Osteocyte (in vitro differentiated cells): ENCODE measurements at regions not wholly inside any gene's neighbourhood (a gene's known extent, or its start where the extent isn't known, plus 50 kb on each side); places are given as distances from the start of the nearest gene placed in this dataset.

Experiments
- DNase-seq: peaks from one replicate; pipeline ENCODE4 v3.0.0; 2021; ENCODE audit warnings: mixed read lengths; ENCODE audit not compliant: unreplicated experiment; ENCODE audit errors: extremely low spot score
- H3K27ac Mint-ChIP-seq: one replicate; pipeline ENCODE4 v1.8.0; 2021; ENCODE audit warnings: mild to moderate bottlenecking, mixed read lengths; ENCODE audit not compliant: unreplicated experiment
- H3K27me3 Mint-ChIP-seq: one replicate; pipeline ENCODE4 v1.8.0; 2021; ENCODE audit warnings: mixed read lengths; ENCODE audit not compliant: unreplicated experiment
- H3K36me3 Mint-ChIP-seq: one replicate; pipeline ENCODE4 v1.8.0; 2021; ENCODE audit warnings: mixed read lengths; ENCODE audit not compliant: unreplicated experiment
- H3K4me1 Mint-ChIP-seq: one replicate; pipeline ENCODE4 v1.8.0; 2021; ENCODE audit warnings: mixed read lengths; ENCODE audit not compliant: unreplicated experiment
- H3K4me3 Mint-ChIP-seq: one replicate; pipeline ENCODE4 v1.8.0; 2021; ENCODE audit warnings: mild to moderate bottlenecking, moderate library complexity, mixed read lengths; ENCODE audit not compliant: unreplicated experiment
- H3K9me3 Mint-ChIP-seq: one replicate; pipeline ENCODE4 v1.8.0; 2021; ENCODE audit warnings: mixed read lengths; ENCODE audit not compliant: unreplicated experiment
- TF ChIP-seq, protein P1 (sequence below): fragments of 200-600 bp; sonication (generic); IDR thresholded peaks from 2 replicates; pipeline ENCODE4 v1.5.0; 2021; ENCODE audit warnings: antibody characterized with exemption, mild to moderate bottlenecking, moderate library complexity

GRCh38 chr6:16063580-16063979 lies 65.3 kb upstream of the MYLIP start:
- H3K36me3 Mint-ChIP-seq = no peaks in the 10 kb centered on the region
- no peak overlapping the region for H3K27ac Mint-ChIP-seq
- DNase-seq = no peak
- peaks cover 12% of the 10 kb centered on the region for H3K27me3 Mint-ChIP-seq
- peaks cover 5% of the 10 kb centered on the region for H3K4me1 Mint-ChIP-seq
- TF ChIP-seq, protein P1, sequence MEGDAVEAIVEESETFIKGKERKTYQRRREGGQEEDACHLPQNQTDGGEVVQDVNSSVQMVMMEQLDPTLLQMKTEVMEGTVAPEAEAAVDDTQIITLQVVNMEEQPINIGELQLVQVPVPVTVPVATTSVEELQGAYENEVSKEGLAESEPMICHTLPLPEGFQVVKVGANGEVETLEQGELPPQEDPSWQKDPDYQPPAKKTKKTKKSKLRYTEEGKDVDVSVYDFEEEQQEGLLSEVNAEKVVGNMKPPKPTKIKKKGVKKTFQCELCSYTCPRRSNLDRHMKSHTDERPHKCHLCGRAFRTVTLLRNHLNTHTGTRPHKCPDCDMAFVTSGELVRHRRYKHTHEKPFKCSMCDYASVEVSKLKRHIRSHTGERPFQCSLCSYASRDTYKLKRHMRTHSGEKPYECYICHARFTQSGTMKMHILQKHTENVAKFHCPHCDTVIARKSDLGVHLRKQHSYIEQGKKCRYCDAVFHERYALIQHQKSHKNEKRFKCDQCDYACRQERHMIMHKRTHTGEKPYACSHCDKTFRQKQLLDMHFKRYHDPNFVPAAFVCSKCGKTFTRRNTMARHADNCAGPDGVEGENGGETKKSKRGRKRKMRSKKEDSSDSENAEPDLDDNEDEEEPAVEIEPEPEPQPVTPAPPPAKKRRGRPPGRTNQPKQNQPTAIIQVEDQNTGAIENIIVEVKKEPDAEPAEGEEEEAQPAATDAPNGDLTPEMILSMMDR = no peak
- no peak overlapping the region for H3K4me3 Mint-ChIP-seq
- no peaks in the 10 kb centered on the region for H3K9me3 Mint-ChIP-seq

DNA sequence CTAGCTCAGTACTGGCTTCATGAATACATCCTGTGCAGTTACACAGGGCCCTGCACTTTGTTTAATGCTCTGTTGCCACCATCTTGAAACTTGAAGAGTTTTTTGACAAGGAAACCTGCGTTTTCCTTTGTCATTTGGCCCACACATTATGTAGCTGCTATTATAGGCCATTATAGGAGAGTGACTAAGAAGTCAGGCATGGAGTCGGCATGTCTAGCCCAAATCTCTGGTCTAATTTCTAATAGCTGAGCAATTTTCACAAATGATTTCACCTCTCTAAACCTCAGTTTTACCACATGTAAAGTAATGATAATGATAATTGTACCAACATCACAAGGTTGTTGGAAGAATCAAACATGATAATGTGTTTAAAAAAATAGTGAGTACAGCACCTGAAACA lies 67.1 kb upstream of the MYLIP start:
- no peak for DNase-seq
- Mint-ChIP-seq H3K9me3 (no peaks in the 10 kb centered on the region), H3K36me3 (no peaks in the 10 kb centered on the region), H3K4me1 (peaks cover 5% of the 10 kb centered on the region), H3K4me3 (no peak overlapping the region), H3K27ac (no peak overlapping the region), H3K27me3 (peaks cover 16% of the 10 kb centered on the region)
- TF ChIP-seq, protein P1 = no peak

DNA sequence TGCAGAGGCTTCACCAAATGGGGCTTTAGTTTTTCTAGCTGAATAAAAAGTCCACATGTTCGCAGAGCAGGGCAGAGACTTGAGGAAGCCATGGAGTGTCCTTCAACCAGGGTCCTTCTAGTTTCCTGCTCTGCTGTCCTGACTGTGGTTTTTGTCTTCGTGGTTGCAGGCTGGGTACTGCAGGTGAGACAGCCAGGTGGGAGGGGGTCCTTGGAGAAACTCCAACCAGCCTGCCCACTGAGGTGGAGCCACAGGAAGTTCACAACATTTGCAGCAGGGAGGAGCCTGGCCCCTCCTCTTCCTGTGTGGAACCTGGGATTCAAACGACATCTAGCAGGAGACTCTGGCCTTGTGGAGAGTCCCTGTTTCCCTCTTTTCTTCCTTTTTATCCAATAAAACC lies 68.8 kb upstream of the MYLIP start:
- DNase-seq = no peak
- Mint-ChIP-seq H3K4me1 (peaks cover 5% of the 10 kb centered on the region), H3K4me3 (no peak overlapping the region), H3K9me3 (no peaks in the 10 kb centered on the region), H3K36me3 (no peaks in the 10 kb centered on the region), H3K27ac (no peak overlapping the region), H3K27me3 (peaks cover 16% of the 10 kb centered on the region)
- TF ChIP-seq, protein P1 = no peak

DNA sequence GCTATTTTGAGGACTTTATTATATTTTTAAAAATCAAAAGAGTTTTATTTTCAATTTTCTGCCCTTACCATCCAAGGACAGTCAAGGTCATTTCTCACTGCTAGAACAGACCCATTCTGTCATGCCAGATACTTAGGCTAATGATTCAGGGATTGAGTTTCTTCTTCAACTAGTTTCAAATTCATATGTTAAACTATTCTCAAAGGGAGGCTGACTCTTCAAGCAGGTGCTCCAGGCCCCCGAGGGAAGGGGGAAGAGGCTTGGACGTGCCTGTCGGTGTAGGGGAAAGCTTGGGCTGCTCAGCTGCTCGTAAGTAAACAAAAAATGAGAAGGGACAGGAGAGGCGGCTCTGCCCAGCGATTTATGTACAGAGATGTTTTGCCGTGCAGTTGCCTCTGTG lies 69.4 kb upstream of the MYLIP start:
- Mint-ChIP-seq H3K27ac (no peak overlapping the region), H3K9me3 (no peaks in the 10 kb centered on the region), H3K36me3 (no peaks in the 10 kb centered on the region), H3K4me3 (no peak overlapping the region), H3K27me3 (peaks cover 16% of the 10 kb centered on the region), H3K4me1 (peaks cover 3% of the 10 kb centered on the region)
- TF ChIP-seq, protein P1 = no peak
- DNase-seq = no peak

DNA sequence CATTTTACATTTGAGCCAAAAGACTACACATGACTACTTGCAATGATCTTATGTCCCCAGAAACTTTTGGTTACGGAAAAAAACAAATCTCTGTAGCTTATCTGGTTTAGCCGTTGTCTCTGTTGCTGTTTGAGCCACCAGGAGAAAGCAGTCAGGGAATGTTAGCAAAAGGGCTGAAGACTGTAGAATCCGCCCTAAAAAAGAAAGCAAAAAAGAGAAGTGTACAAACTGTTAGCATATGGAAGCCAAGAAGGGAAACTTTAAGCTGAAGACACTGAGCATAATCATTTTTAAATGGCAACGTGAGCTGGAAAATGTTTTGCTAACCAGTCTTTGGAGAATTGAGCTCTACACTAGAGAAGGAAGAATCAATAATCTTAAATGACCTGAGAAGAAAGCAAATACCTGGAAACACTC lies 69.9 kb upstream of the MYLIP start:
- TF ChIP-seq, protein P1 = no peak
- Mint-ChIP-seq H3K27me3 (peaks cover 16% of the 10 kb centered on the region), H3K27ac (no peak overlapping the region), H3K36me3 (no peaks in the 10 kb centered on the region), H3K4me1 (no peaks in the 10 kb centered on the region), H3K9me3 (no peaks in the 10 kb centered on the region), H3K4me3 (no peak overlapping the region)
- DNase-seq = no peak
